ENCODE measurements at regions not wholly inside any gene's neighbourhood (a gene's known extent, or its start where the extent isn't known, plus 50 kb on each side); places are given as distances from the start of the nearest gene placed in this dataset.

DNA sequence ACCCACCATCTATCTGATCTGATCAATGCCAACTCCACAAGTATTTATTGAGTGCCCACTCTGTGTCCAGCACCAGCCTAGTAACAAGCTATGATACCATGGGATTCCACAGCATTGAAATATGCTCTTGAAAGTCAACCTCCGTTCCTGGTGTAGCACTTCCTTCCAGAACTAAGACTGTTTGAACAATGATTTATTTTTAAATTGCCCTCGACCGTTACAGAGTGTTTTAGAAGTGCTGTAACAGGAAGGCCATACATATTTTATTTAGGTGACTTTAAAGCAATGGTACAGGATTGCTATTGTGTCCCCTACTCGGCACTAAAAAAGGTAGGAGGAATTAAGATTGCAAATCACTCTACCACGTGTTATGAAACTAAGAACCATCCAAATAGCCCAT, 225.6 kb downstream of the TEX36 start:
- CTCF ChIA-PET (ENCODE audit: unreplicated experiment) = no interaction called here
- intact Hi-C loops (cut with micrococcal nuclease; ENCODE audit: unreplicated experiment) = no loop called here

GRCh38 chr10:125455855-125456254, 227.1 kb downstream of the TEX36 start:
- H3K9me3 ChIP-seq (ENCODE audit: low read length) = no peaks in the 10 kb centered on the region
- no peak overlapping the region for H3K4me2 ChIP-seq (ENCODE audit: low read length)
- H2AFZ ChIP-seq (ENCODE audit: low read length) = no peak overlapping the region
- H3K4me3 ChIP-seq (ENCODE audit: low read depth, low read length, poor library complexity, severe bottlenecking) = no peak overlapping the region
- intact Hi-C loops (cut with micrococcal nuclease; ENCODE audit: unreplicated experiment) = no loop called here
- TF ChIP-seq EZH2phosphoT487 (IDR thresholded peaks at IDR 0.05; ENCODE audit: borderline replicate concordance, low read depth, low read length) = no peak
- TF ChIP-seq, protein P1, sequence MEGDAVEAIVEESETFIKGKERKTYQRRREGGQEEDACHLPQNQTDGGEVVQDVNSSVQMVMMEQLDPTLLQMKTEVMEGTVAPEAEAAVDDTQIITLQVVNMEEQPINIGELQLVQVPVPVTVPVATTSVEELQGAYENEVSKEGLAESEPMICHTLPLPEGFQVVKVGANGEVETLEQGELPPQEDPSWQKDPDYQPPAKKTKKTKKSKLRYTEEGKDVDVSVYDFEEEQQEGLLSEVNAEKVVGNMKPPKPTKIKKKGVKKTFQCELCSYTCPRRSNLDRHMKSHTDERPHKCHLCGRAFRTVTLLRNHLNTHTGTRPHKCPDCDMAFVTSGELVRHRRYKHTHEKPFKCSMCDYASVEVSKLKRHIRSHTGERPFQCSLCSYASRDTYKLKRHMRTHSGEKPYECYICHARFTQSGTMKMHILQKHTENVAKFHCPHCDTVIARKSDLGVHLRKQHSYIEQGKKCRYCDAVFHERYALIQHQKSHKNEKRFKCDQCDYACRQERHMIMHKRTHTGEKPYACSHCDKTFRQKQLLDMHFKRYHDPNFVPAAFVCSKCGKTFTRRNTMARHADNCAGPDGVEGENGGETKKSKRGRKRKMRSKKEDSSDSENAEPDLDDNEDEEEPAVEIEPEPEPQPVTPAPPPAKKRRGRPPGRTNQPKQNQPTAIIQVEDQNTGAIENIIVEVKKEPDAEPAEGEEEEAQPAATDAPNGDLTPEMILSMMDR (conservative IDR thresholded peaks at IDR 0.05; ENCODE audit: low read length) = no peak
- H3K9me2 ChIP-seq (ENCODE audit: insufficient read depth, low read length) = no peaks in the 10 kb centered on the region
- no peaks in the 10 kb centered on the region; the same call in 1 of the 2 replicates for H4K20me1 ChIP-seq (ENCODE audit: insufficient read depth, low read length)
- H3K4me1 ChIP-seq (ENCODE audit: insufficient read depth, low read length, poor library complexity, severe bottlenecking) = no peaks in the 10 kb centered on the region
- ChIA-PET CTCF (ENCODE audit: unreplicated experiment) (no interaction called here), POLR2A (no interaction called here)
- H3K79me2 ChIP-seq (ENCODE audit: insufficient read depth, low read depth, low read length) = no peaks in the 10 kb centered on the region
- BruUV-seq (replicated peaks) = no TSS peak
- no peak for DNase-seq (ENCODE audit: low spot score)
- H3K36me3 ChIP-seq (ENCODE audit: insufficient read depth, low read length) = no peaks in the 10 kb centered on the region
- no peak overlapping the region for H3K27ac ChIP-seq (ENCODE audit: low read depth, low read length, poor library complexity, severe bottlenecking)

More for the DNA sequence above, 225.6 kb downstream of the TEX36 start:
- no peak overlapping the region for H3K4me3 ChIP-seq (ENCODE audit: low read depth, low read length, poor library complexity, severe bottlenecking)
- no peaks in the 10 kb centered on the region for H3K79me2 ChIP-seq (ENCODE audit: insufficient read depth, low read depth, low read length)
- TF ChIP-seq, protein P1 (conservative IDR thresholded peaks at IDR 0.05; ENCODE audit: low read length) = no peak
- no peak for TF ChIP-seq EZH2phosphoT487 (IDR thresholded peaks at IDR 0.05; ENCODE audit: borderline replicate concordance, low read depth, low read length)
- BruUV-seq (replicated peaks) = no TSS peak
- no peaks in the 10 kb centered on the region; the same call in 1 of the 2 replicates for H4K20me1 ChIP-seq (ENCODE audit: insufficient read depth, low read length)
- POLR2A ChIA-PET = no interaction called here
- H3K4me1 ChIP-seq (ENCODE audit: insufficient read depth, low read length, poor library complexity, severe bottlenecking) = no peaks in the 10 kb centered on the region
- DNase-seq (ENCODE audit: low spot score) = no peak
- no peaks in the 10 kb centered on the region for H3K9me2 ChIP-seq (ENCODE audit: insufficient read depth, low read length)
- H2AFZ ChIP-seq (ENCODE audit: low read length) = no peak overlapping the region
- H3K9me3 ChIP-seq (ENCODE audit: low read length) = no peaks in the 10 kb centered on the region
- no peaks in the 10 kb centered on the region for H3K36me3 ChIP-seq (ENCODE audit: insufficient read depth, low read length)
- H3K27ac ChIP-seq (ENCODE audit: low read depth, low read length, poor library complexity, severe bottlenecking) = no peak overlapping the region
- no peak overlapping the region for H3K4me2 ChIP-seq (ENCODE audit: low read length)

GRCh38 chr10:125455431-125455830, 227.5 kb downstream of the TEX36 start:
- H3K79me2 ChIP-seq (ENCODE audit: insufficient read depth, low read depth, low read length) = no peaks in the 10 kb centered on the region
- DNase-seq (ENCODE audit: low spot score) = no peak
- TF ChIP-seq, protein P1 (conservative IDR thresholded peaks at IDR 0.05; ENCODE audit: low read length) = no peak
- TF ChIP-seq EZH2phosphoT487 (IDR thresholded peaks at IDR 0.05; ENCODE audit: borderline replicate concordance, low read depth, low read length) = no peak
- H4K20me1 ChIP-seq (ENCODE audit: insufficient read depth, low read length) = no peaks in the 10 kb centered on the region; the same call in 1 of the 2 replicates
- no peaks in the 10 kb centered on the region for H3K4me1 ChIP-seq (ENCODE audit: insufficient read depth, low read length, poor library complexity, severe bottlenecking)
- CTCF ChIA-PET (ENCODE audit: unreplicated experiment) = no interaction called here
- POLR2A ChIA-PET = no interaction called here
- H3K36me3 ChIP-seq (ENCODE audit: insufficient read depth, low read length) = no peaks in the 10 kb centered on the region
- BruUV-seq (replicated peaks) = no TSS peak
- no peak overlapping the region for H2AFZ ChIP-seq (ENCODE audit: low read length)
- H3K4me3 ChIP-seq (ENCODE audit: low read depth, low read length, poor library complexity, severe bottlenecking) = no peak overlapping the region
- no peaks in the 10 kb centered on the region for H3K9me3 ChIP-seq (ENCODE audit: low read length)
- H3K4me2 ChIP-seq (ENCODE audit: low read length) = no peak overlapping the region
- H3K9me2 ChIP-seq (ENCODE audit: insufficient read depth, low read length) = no peaks in the 10 kb centered on the region
- intact Hi-C loops (cut with micrococcal nuclease; ENCODE audit: unreplicated experiment) = no loop called here
- H3K27ac ChIP-seq (ENCODE audit: low read depth, low read length, poor library complexity, severe bottlenecking) = no peak overlapping the region

Measured in OCI-LY7 (cell line).